Smooth muscle cell (in vitro differentiated cells): ENCODE measurements at regions not wholly inside any gene's neighbourhood (a gene's known extent, or its start where the extent isn't known, plus 50 kb on each side); places are given as distances from the start of the nearest gene placed in this dataset.

Experiments
- DNase-seq: peaks from one replicate; lab custom pipeline; 2025; ENCODE audit not compliant: unreplicated experiment; lab: John Stamatoyannopoulos, UW
- H2AFZ ChIP-seq: fragments of 200-600 bp; sonication (generic); 2 replicates; pipeline ENCODE4 v1.6.0; 2016; ENCODE audit warnings: antibody characterized with exemption, low read depth, mild to moderate bottlenecking
- H3F3A ChIP-seq: fragments of 200-600 bp; sonication (generic); 2 replicates; pipeline ENCODE4 v1.6.0; 2017; ENCODE audit warnings: antibody characterized with exemption, low read depth
- H3K27ac ChIP-seq: fragments of 200-600 bp; sonication (generic); 2 replicates; pipeline ENCODE4 v1.5.1; 2016; ENCODE audit warnings: low read depth, mild to moderate bottlenecking
- H3K27me3 ChIP-seq: fragments of 200-600 bp; sonication (generic); 2 replicates; pipeline ENCODE4 v1.6.1; 2016; ENCODE audit warnings: low read depth, mild to moderate bottlenecking
- H3K36me3 ChIP-seq: fragments of 200-600 bp; sonication (generic); 2 replicates; pipeline ENCODE4 v1.5.1; 2016; ENCODE audit warnings: low read depth
- H3K4me1 ChIP-seq: fragments of 200-600 bp; sonication (generic); 2 replicates; pipeline ENCODE4 v1.5.1; 2016; ENCODE audit warnings: low read depth
- H3K4me2 ChIP-seq: fragments of 200-600 bp; sonication (generic); 2 replicates; pipeline ENCODE4 v1.6.0; 2016; ENCODE audit warnings: mild to moderate bottlenecking
- H3K4me3 ChIP-seq: fragments of 200-600 bp; sonication (generic); 2 replicates; pipeline ENCODE4 v1.5.1; 2016; ENCODE audit warnings: mild to moderate bottlenecking
- H3K79me2 ChIP-seq: fragments of 200-600 bp; sonication (generic); 2 replicates; pipeline ENCODE4 v1.6.0; 2016; ENCODE audit warnings: low read depth, mild to moderate bottlenecking
- H3K9ac ChIP-seq: fragments of 200-600 bp; sonication (generic); 2 replicates; pipeline ENCODE4 v1.6.0; 2016; ENCODE audit warnings: low read depth
- H3K9me3 ChIP-seq: fragments of 200-600 bp; sonication (generic); replicated peaks from 2 replicates; pipeline ENCODE4 v1.5.1; 2016; ENCODE audit warnings: low read depth
- H4K20me1 ChIP-seq: fragments of 200-600 bp; sonication (generic); 2 replicates; pipeline ENCODE4 v1.6.0; 2016; ENCODE audit warnings: low read depth
- CTCF ChIP-seq: fragments of 200-600 bp; sonication (generic); IDR thresholded peaks from 2 replicates; pipeline ENCODE4 v1.5.1; 2017; ENCODE audit warnings: borderline replicate concordance, mild to moderate bottlenecking, antibody characterized with exemption; ENCODE audit not compliant: insufficient read depth, poor library complexity, severe bottlenecking
- WGBS: methylation state at CpG from one replicate; pipeline ENCODE4 v1.1.7; 2016; ENCODE audit warnings: low lambda C conversion rate; 5-methylcytosine and 5-hydroxymethylcytosine counted together

DNA sequence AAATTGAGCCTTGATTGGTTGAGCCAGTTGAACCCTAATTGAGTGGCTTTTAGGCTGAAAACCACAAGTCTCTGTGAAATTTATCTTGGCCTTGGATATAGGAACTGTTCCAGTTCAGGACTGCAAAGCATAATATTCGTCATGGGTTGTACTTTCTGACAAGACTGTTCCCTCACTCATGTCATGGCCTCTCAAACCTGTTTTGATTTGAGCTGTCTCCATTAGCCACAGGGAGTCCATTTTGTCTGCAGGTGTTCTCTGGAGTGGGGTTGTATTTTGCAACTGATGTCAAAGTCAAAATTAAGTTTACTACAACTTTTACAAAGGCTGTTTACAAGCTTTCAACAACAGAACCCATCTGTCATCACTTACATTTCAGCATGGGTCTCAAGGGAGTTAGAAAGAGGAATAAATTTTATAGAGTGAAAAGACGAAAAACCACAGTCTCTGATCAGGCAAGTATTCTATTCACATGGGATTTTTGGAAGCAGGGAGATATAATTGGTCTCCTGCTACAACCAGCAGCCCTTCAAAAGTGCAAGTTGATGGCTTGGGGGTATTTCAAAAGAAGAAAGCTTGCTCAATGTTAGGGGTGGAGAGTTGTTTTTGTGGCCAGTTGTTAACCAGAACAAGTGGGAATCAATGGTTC lies 1716.3 kb downstream of the C4orf33 start:
- no peaks in the 10 kb centered on the region for H3F3A ChIP-seq
- H3K79me2 ChIP-seq = no peaks in the 10 kb centered on the region
- H3K9ac ChIP-seq = no peak overlapping the region
- no peaks in the 10 kb centered on the region for H3K9me3 ChIP-seq
- H3K4me3 ChIP-seq = no peak overlapping the region
- no peaks in the 10 kb centered on the region for H3K4me1 ChIP-seq
- no peak for TF ChIP-seq CTCF
- H3K36me3 ChIP-seq = no peaks in the 10 kb centered on the region
- H3K4me2 ChIP-seq = no peak overlapping the region
- 38% methylated on average over 2 of the region's 2 CpGs for WGBS
- no peaks in the 10 kb centered on the region for H4K20me1 ChIP-seq
- H3K27me3 ChIP-seq = no peaks in the 10 kb centered on the region
- H2AFZ ChIP-seq = no peak overlapping the region
- no peak overlapping the region for H3K27ac ChIP-seq
- DNase-seq = no peak

GRCh38 chr4:130814896-130815295 lies 1718.9 kb downstream of the C4orf33 start:
- no peak for DNase-seq
- Histone ChIP-seq H3K4me2 (no peak overlapping the region), H3K4me3 (no peak overlapping the region), H3K4me1 (no peaks in the 10 kb centered on the region), H2AFZ (no peak overlapping the region), H3F3A (no peaks in the 10 kb centered on the region), H3K9me3 (no peaks in the 10 kb centered on the region), H3K27ac (no peak overlapping the region), H3K27me3 (no peaks in the 10 kb centered on the region), H3K9ac (no peak overlapping the region), H3K36me3 (no peaks in the 10 kb centered on the region), H4K20me1 (no peaks in the 10 kb centered on the region), H3K79me2 (no peaks in the 10 kb centered on the region)
- TF ChIP-seq CTCF = no peak

DNA sequence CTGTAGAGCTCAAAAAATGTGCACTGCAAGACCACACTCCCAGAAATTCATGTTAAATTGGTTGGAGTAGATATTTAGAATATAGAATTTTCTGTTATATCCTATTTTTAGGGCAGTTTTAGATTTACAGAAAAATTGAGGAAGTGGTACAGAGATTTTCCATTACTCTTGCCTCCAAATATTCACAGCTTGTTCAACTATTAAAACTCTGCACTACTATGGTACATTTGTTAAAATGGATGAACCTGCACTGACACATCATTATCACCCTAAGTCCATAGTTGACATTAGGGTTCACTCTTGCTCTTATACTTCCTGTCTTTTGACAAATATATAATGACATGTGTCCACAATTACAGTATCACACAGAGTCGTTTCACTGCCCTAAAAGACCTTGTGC lies 1724.5 kb downstream of the C4orf33 start:
- no peaks in the 10 kb centered on the region for H3F3A ChIP-seq
- no peaks in the 10 kb centered on the region for H3K9me3 ChIP-seq
- no peak for DNase-seq
- no peaks in the 10 kb centered on the region for H3K27me3 ChIP-seq
- TF ChIP-seq CTCF = no peak
- no peaks in the 10 kb centered on the region for H3K79me2 ChIP-seq
- no peak overlapping the region for H3K9ac ChIP-seq
- H3K4me2 ChIP-seq = no peak overlapping the region
- no peak overlapping the region for H2AFZ ChIP-seq
- no peak overlapping the region for H3K4me3 ChIP-seq
- H3K4me1 ChIP-seq = no peaks in the 10 kb centered on the region
- H4K20me1 ChIP-seq = no peaks in the 10 kb centered on the region
- no peak overlapping the region for H3K27ac ChIP-seq
- WGBS = 79% methylated on average over 1 of the region's 1 CpG
- H3K36me3 ChIP-seq = no peaks in the 10 kb centered on the region

DNA sequence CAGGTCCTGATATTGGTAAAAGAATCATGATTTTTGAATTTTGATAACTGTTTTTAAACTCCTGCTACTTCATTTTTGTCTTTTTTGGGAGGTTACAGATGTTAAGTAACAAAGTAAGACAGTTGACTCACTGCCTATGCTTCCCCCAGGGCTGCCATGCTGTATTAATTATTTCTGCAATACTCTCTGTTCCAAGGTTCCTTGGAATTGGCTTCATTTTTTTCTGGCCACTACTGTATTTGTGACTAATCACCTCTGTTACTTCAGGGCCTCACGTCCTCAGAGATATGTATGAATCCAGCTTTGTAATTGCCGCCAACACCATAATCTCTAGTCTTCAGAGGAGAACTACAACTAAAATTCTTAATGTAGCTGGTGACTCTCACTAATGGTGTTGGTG lies 1729.3 kb downstream of the C4orf33 start:
- Histone ChIP-seq H3K36me3 (no peaks in the 10 kb centered on the region), H3K9me3 (no peaks in the 10 kb centered on the region), H3F3A (no peaks in the 10 kb centered on the region), H4K20me1 (no peaks in the 10 kb centered on the region), H3K4me2 (no peak overlapping the region), H3K4me3 (no peak overlapping the region), H3K27ac (no peak overlapping the region), H3K79me2 (no peaks in the 10 kb centered on the region), H2AFZ (no peak overlapping the region), H3K4me1 (no peaks in the 10 kb centered on the region), H3K27me3 (no peaks in the 10 kb centered on the region), H3K9ac (no peak overlapping the region)
- TF ChIP-seq CTCF = no peak
- 82% methylated on average over 2 of the region's 2 CpGs for WGBS
- DNase-seq = no peak
